Lower leg skin (tissue), 3 donors: ENCODE measurements at regions not wholly inside any gene's neighbourhood (a gene's known extent, or its start where the extent isn't known, plus 50 kb on each side); places are given as distances from the start of the nearest gene placed in this dataset.

Experiments
- POLR2A ChIP-seq, 2 donors: fragments of 450-650 bp; IDR thresholded peaks; one replicate each; pipeline ENCODE4 v1.6.1; 2016 to 2017; ENCODE audit warnings: antibody characterized with exemption in 2 of 2, mild to moderate bottlenecking in 1 of 2, moderate library complexity in 1 of 2
- TF ChIP-seq, protein P1 (sequence below), 3 donors: fragments of 450-650 bp; IDR thresholded peaks; one replicate each; pipeline ENCODE4 v1.5.1; 2016; ENCODE audit warnings: antibody characterized with exemption in 3 of 3, mild to moderate bottlenecking in 3 of 3, moderate library complexity in 2 of 3

DNA sequence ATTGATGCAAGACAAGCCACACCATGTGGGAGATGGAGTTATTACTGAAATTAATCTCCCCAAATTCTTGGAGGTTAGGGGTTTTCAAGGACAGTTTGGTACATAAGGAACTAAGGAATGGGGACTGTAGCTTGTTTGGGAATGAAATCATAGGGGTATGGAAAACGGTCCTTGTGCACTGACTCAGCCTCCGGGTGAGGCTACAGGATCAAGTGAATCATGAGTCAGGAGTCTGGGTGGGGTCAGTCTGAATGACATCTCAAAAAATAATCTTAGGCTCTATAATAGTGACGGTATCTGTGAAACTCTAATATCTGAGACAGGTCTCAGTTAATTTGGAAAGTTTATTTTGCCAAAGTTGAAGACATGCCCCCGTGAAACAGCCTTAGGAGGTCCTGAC, 128.5 kb upstream of the CYSLTR1 start:
- TF ChIP-seq, protein P1, sequence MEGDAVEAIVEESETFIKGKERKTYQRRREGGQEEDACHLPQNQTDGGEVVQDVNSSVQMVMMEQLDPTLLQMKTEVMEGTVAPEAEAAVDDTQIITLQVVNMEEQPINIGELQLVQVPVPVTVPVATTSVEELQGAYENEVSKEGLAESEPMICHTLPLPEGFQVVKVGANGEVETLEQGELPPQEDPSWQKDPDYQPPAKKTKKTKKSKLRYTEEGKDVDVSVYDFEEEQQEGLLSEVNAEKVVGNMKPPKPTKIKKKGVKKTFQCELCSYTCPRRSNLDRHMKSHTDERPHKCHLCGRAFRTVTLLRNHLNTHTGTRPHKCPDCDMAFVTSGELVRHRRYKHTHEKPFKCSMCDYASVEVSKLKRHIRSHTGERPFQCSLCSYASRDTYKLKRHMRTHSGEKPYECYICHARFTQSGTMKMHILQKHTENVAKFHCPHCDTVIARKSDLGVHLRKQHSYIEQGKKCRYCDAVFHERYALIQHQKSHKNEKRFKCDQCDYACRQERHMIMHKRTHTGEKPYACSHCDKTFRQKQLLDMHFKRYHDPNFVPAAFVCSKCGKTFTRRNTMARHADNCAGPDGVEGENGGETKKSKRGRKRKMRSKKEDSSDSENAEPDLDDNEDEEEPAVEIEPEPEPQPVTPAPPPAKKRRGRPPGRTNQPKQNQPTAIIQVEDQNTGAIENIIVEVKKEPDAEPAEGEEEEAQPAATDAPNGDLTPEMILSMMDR (IDR thresholded peaks at IDR 0.05) = no peak
- TF ChIP-seq POLR2A (IDR thresholded peaks at IDR 0.05) = no peak
